Astrocyte (in vitro differentiated cells and primary cell): ENCODE measurements at regions not wholly inside any gene's neighbourhood (a gene's known extent, or its start where the extent isn't known, plus 50 kb on each side); places are given as distances from the start of the nearest gene placed in this dataset.

Source experiments
- DNase-seq: peaks from one replicate; pipeline ENCODE4 v3.0.0-alpha.2; 2010; ENCODE audit warnings: low read depth
- FAIRE-seq: peaks from 2 replicates; lab custom pipeline; 2011; peaks lifted over from hg19 to GRCh38; lab: Jason Lieb, UNC
- H2AFZ ChIP-seq: 2 replicates; pipeline ENCODE4 v1.6.0; 2012; ENCODE audit warnings: low read depth, low read length, inconsistent platforms
- H3K27ac ChIP-seq: 2 replicates; pipeline ENCODE4 v1.5.1; 2011; ENCODE audit warnings: low read depth, low read length, inconsistent platforms
- H3K27me3 ChIP-seq: 2 replicates; pipeline ENCODE4 v1.6.0; 2011; ENCODE audit warnings: low read length, inconsistent platforms; ENCODE audit not compliant: insufficient read depth
- H3K36me3 ChIP-seq: 2 replicates; pipeline ENCODE4 v1.5.1; 2011; ENCODE audit warnings: low read length, inconsistent platforms; ENCODE audit not compliant: insufficient read depth
- H3K4me1 ChIP-seq: 2 replicates; pipeline ENCODE4 v1.5.1; 2011; ENCODE audit warnings: low read length, inconsistent platforms; ENCODE audit not compliant: insufficient read depth
- H3K4me2 ChIP-seq: 2 replicates; pipeline ENCODE4 v1.6.0; 2012; ENCODE audit warnings: low read length, inconsistent platforms
- H3K4me3 ChIP-seq: 2 replicates; pipeline ENCODE4 v1.5.1; 2011; ENCODE audit warnings: low read depth, mild to moderate bottlenecking, low read length, inconsistent platforms; ENCODE audit not compliant: insufficient read depth
- H3K79me2 ChIP-seq: 2 replicates; pipeline ENCODE4 v1.6.0; 2012; ENCODE audit warnings: mild to moderate bottlenecking, low read length, inconsistent platforms; ENCODE audit not compliant: insufficient read depth
- H3K9ac ChIP-seq: 2 replicates; pipeline ENCODE4 v1.6.0; 2012; ENCODE audit warnings: mild to moderate bottlenecking, low read length, inconsistent platforms
- H3K9me3 ChIP-seq: 2 replicates; pipeline ENCODE4 v1.5.1; 2012; ENCODE audit warnings: low read depth, mild to moderate bottlenecking, low read length, inconsistent platforms; ENCODE audit not compliant: insufficient read depth
- H4K20me1 ChIP-seq: 2 replicates; pipeline ENCODE4 v1.6.0; 2012; ENCODE audit warnings: low read length, inconsistent platforms; ENCODE audit not compliant: insufficient read depth
- H3K27ac Mint-ChIP-seq: one replicate; pipeline ENCODE4 v1.8.0; 2021; ENCODE audit warnings: mild to moderate bottlenecking, mixed read lengths; ENCODE audit not compliant: unreplicated experiment
- H3K27me3 Mint-ChIP-seq: one replicate; pipeline ENCODE4 v1.8.0; 2021; ENCODE audit warnings: low read depth, mixed read lengths; ENCODE audit not compliant: unreplicated experiment
- H3K36me3 Mint-ChIP-seq: one replicate; pipeline ENCODE4 v1.8.0; 2021; ENCODE audit warnings: low read depth, mixed read lengths; ENCODE audit not compliant: unreplicated experiment
- H3K4me1 Mint-ChIP-seq: one replicate; pipeline ENCODE4 v1.8.0; 2021; ENCODE audit warnings: low read depth, mixed read lengths; ENCODE audit not compliant: unreplicated experiment
- H3K4me3 Mint-ChIP-seq: one replicate; pipeline ENCODE4 v1.8.0; 2021; ENCODE audit warnings: mild to moderate bottlenecking, moderate library complexity, mixed read lengths; ENCODE audit not compliant: unreplicated experiment
- H3K9me3 Mint-ChIP-seq: one replicate; pipeline ENCODE4 v1.8.0; 2021; ENCODE audit warnings: mild to moderate bottlenecking, mixed read lengths; ENCODE audit not compliant: unreplicated experiment
- EZH2 ChIP-seq: IDR thresholded peaks from 2 replicates; pipeline ENCODE4 v1.6.1; 2012; ENCODE audit warnings: mild to moderate bottlenecking, low read length, inconsistent platforms; ENCODE audit not compliant: insufficient read depth
- TF ChIP-seq, protein P1 (sequence below): IDR thresholded peaks from 2 replicates; pipeline ENCODE4 v1.5.1; 2011; ENCODE audit warnings: low read depth, mild to moderate bottlenecking, inconsistent platforms, low read length, moderate library complexity; ENCODE audit not compliant: insufficient read depth

DNA sequence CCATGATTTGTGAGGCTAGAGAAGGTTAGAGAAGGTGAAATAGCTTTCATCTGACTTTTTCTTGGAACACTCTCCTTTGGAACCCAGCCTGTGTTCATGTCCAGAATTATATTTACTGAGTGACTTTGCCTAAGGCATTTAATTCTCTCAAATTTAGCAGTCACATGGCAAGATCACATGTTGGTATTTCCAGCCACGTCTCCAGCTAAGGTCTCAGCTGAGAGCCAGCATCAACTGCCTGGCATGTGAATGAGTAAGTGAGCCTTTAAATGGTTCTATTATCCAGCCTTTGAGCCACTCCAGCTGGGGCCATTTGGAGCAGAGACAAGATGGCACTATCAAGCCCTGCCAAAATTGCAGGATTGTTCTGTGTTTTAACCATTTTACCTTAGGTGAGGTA, 130.2 kb upstream of the SGO1 start:
- H3K36me3 Mint-ChIP-seq, result no peaks in the 10 kb centered on the region
- FAIRE-seq (no peak), DNase-seq (no peak)
- Histone ChIP-seq H3K9me3 (no peaks in the 10 kb centered on the region), H3K36me3 (no peaks in the 10 kb centered on the region), H3K79me2 (no peaks in the 10 kb centered on the region), H3K4me2 (no peak overlapping the region), H3K4me1 (no peaks in the 10 kb centered on the region), H3K4me3 (no peak overlapping the region), H2AFZ (no peak overlapping the region), H4K20me1 (no peaks in the 10 kb centered on the region), H3K9ac (no peak overlapping the region), H3K27ac (no peak overlapping the region), H3K27me3 (no peaks in the 10 kb centered on the region)
- H3K4me3 Mint-ChIP-seq, result no peak overlapping the region
- H3K9me3 Mint-ChIP-seq, result peaks cover 5% of the 10 kb centered on the region
- no peak for TF ChIP-seq EZH2
- TF ChIP-seq, protein P1, sequence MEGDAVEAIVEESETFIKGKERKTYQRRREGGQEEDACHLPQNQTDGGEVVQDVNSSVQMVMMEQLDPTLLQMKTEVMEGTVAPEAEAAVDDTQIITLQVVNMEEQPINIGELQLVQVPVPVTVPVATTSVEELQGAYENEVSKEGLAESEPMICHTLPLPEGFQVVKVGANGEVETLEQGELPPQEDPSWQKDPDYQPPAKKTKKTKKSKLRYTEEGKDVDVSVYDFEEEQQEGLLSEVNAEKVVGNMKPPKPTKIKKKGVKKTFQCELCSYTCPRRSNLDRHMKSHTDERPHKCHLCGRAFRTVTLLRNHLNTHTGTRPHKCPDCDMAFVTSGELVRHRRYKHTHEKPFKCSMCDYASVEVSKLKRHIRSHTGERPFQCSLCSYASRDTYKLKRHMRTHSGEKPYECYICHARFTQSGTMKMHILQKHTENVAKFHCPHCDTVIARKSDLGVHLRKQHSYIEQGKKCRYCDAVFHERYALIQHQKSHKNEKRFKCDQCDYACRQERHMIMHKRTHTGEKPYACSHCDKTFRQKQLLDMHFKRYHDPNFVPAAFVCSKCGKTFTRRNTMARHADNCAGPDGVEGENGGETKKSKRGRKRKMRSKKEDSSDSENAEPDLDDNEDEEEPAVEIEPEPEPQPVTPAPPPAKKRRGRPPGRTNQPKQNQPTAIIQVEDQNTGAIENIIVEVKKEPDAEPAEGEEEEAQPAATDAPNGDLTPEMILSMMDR, result no peak
- H3K27me3 Mint-ChIP-seq, result no peaks in the 10 kb centered on the region
- H3K4me1 Mint-ChIP-seq, result peaks cover 3% of the 10 kb centered on the region
- no peak overlapping the region for H3K27ac Mint-ChIP-seq

DNA sequence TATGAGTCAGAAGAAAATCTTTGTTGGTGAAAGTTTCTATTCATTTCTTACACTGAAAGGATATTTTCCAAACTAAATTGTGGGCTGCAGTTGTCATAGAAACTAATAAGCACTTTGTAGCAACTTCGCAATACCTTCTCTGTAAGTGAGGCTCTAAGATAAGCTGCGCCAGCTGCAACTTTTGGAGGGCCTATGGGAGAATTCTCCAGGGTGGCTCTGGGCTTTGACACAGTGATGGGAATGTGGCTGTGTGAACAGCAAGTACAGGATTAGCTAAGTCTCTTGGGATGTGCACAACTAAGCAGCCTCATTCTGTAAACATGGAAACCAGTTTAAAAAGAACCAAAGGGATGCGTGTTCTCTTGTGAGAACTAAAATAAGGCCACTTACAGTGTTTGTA, 124.6 kb upstream of the SGO1 start:
- Histone ChIP-seq H3K9me3 (no peaks in the 10 kb centered on the region), H3K9ac (no peak overlapping the region), H3K79me2 (no peaks in the 10 kb centered on the region), H4K20me1 (no peaks in the 10 kb centered on the region), H3K27ac (no peak overlapping the region), H3K4me2 (no peak overlapping the region), H3K4me3 (no peak overlapping the region), H2AFZ (no peak overlapping the region), H3K27me3 (no peaks in the 10 kb centered on the region), H3K36me3 (no peaks in the 10 kb centered on the region), H3K4me1 (no peaks in the 10 kb centered on the region)
- no peak overlapping the region for H3K4me3 Mint-ChIP-seq
- H3K36me3 Mint-ChIP-seq, result no peaks in the 10 kb centered on the region
- no peak overlapping the region for H3K27ac Mint-ChIP-seq
- TF ChIP-seq EZH2, result no peak
- TF ChIP-seq, protein P1, result no peak
- H3K9me3 Mint-ChIP-seq, result no peaks in the 10 kb centered on the region
- DNase-seq, result no peak
- no peak for FAIRE-seq
- no peaks in the 10 kb centered on the region for H3K27me3 Mint-ChIP-seq
- H3K4me1 Mint-ChIP-seq, result no peaks in the 10 kb centered on the region

DNA sequence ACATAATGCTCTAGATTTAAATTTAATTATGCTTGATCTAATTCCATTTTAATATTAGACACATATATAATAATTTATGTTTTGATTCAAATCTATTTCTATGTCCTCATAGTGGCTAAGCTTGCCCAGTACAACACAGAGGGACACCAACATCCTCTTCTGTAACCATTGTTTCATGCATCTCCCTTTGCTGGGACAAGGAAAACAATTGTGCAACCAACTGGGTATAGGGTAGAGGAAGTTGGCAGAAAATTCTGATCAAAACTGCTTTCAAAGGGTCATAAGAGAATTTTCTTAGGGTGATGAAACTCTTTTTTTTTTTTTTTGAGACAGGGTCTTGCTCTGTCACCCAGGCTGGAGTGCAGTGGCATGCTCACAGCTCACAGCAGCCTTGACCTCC, 121.4 kb upstream of the SGO1 start:
- H3K27me3 Mint-ChIP-seq, result no peaks in the 10 kb centered on the region
- H3K4me1 Mint-ChIP-seq, result no peaks in the 10 kb centered on the region
- H3K27ac ChIP-seq, result no peak overlapping the region
- H3K36me3 Mint-ChIP-seq, result no peaks in the 10 kb centered on the region
- no peak overlapping the region for H3K4me3 ChIP-seq
- no peak overlapping the region for H3K4me2 ChIP-seq
- H2AFZ ChIP-seq, result no peak overlapping the region
- no peak overlapping the region for H3K27ac Mint-ChIP-seq
- H3K9ac ChIP-seq, result no peak overlapping the region
- H3K9me3 ChIP-seq, result no peaks in the 10 kb centered on the region
- H3K79me2 ChIP-seq, result no peaks in the 10 kb centered on the region
- no peak overlapping the region for H3K4me3 Mint-ChIP-seq
- TF ChIP-seq, protein P1, result no peak
- TF ChIP-seq EZH2, result no peak
- H3K4me1 ChIP-seq, result no peaks in the 10 kb centered on the region
- DNase-seq (no peak), FAIRE-seq (no peak)
- no peaks in the 10 kb centered on the region for H4K20me1 ChIP-seq
- H3K27me3 ChIP-seq, result no peaks in the 10 kb centered on the region
- no peaks in the 10 kb centered on the region for H3K9me3 Mint-ChIP-seq
- no peaks in the 10 kb centered on the region for H3K36me3 ChIP-seq
